AG09319 (cell line): ENCODE measurements at regions not wholly inside any gene's neighbourhood (a gene's known extent, or its start where the extent isn't known, plus 50 kb on each side); places are given as distances from the start of the nearest gene placed in this dataset.

Experiments
- DNase-seq: peaks from one replicate; pipeline ENCODE4 v3.0.0-alpha.2; 2010; ENCODE audit warnings: low read depth; ENCODE audit errors: extremely low read depth
- TF ChIP-seq, protein P1 (sequence below): IDR thresholded peaks from 2 replicates; pipeline ENCODE4 v1.5.1; 2011; ENCODE audit warnings: low read depth, mild to moderate bottlenecking, inconsistent platforms, low read length, moderate library complexity

DNA sequence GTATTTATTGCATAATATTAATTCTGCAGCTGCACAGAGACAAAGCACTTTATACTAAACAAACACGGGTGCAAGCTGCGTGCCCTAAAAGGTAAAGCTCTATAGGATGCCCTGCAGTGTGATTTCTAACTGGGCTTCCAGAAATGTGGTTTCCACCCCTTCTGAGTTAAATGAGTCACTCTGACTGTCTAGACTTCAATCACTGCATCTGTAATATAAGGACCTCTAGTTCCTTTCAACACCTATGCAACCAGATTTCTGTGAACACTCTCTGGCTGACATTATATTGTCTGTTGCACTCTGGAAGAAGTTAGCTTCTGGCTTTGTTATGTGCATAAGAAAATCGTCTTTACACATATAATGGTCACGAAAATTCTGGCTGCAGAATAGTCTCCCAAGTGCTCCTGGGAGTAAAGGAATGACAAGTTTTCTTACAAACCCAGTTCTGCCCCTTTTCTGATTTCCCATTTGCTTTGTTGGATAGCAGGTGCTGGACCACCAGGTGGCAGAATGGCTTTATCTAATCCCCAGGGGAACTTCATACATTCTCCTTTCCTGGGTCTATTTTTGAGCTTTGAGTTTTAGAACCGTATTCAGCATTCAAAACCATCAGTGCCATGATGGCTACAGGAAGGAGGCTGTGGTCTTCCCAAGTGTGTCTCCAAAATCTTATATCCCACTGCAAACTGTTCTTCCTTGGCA is 842.2 kb downstream of the STIM2 start:
- TF ChIP-seq, protein P1, sequence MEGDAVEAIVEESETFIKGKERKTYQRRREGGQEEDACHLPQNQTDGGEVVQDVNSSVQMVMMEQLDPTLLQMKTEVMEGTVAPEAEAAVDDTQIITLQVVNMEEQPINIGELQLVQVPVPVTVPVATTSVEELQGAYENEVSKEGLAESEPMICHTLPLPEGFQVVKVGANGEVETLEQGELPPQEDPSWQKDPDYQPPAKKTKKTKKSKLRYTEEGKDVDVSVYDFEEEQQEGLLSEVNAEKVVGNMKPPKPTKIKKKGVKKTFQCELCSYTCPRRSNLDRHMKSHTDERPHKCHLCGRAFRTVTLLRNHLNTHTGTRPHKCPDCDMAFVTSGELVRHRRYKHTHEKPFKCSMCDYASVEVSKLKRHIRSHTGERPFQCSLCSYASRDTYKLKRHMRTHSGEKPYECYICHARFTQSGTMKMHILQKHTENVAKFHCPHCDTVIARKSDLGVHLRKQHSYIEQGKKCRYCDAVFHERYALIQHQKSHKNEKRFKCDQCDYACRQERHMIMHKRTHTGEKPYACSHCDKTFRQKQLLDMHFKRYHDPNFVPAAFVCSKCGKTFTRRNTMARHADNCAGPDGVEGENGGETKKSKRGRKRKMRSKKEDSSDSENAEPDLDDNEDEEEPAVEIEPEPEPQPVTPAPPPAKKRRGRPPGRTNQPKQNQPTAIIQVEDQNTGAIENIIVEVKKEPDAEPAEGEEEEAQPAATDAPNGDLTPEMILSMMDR, result no peak; the same call in none of the 2 replicates
- no peak for DNase-seq

DNA sequence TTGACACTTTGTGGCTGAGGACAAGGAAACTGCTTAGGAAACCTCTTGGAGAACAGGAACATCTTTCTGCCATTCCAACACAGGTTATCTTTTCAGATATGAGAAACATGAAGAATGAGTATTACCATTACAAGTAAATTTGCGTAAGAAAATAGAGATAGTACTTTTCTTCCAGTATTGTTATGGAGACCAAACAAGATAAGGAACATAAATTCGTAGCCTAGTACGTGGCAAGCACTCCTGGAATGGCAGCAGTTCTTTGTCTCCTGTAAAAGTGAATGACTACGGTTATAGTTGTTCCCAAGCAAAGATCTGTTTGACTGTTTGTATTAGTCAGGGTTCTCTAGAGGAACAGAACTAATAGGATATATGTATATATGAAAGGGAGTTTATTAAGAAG is 843.1 kb downstream of the STIM2 start:
- TF ChIP-seq, protein P1, result no peak
- DNase-seq, result no peak

DNA sequence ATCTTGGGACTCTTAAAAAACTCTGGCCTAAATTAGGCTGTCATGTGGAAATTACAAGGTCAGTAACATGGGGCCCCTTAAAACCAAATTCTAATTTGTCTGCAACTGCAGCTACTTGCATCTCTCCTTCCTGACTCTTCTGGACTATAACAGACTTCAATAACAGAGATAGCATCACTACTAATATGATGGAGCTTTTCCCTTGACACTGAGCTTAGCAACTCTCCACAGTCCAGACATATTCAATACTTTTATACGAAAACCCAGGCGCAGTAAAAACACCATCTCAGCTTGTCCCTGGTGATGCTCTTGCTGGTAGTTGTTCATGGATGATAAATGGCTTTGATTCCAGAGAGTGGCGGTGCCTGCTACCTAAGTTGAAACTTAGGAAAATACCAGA is 850.4 kb downstream of the STIM2 start:
- no peak for DNase-seq
- TF ChIP-seq, protein P1, result no peak

DNA sequence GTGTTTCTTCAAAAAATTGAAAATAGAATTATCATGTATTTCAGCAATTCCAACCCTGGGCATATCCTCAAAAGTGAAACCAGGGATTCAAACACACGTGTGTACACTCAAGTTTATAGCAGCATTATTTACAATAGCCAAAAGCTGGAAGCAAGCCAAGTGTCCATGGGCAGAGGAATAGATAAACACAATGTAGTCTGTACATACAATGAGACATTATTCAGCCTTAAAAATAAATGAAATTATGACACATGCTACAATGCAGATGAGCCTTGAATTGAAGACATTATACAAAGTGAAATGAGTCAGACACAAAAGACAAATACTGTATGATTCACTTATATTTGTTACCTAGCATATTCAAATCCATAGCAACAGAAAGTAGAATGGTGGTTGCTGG is 853.4 kb downstream of the STIM2 start:
- DNase-seq, result no peak
- TF ChIP-seq, protein P1, result no peak

DNA sequence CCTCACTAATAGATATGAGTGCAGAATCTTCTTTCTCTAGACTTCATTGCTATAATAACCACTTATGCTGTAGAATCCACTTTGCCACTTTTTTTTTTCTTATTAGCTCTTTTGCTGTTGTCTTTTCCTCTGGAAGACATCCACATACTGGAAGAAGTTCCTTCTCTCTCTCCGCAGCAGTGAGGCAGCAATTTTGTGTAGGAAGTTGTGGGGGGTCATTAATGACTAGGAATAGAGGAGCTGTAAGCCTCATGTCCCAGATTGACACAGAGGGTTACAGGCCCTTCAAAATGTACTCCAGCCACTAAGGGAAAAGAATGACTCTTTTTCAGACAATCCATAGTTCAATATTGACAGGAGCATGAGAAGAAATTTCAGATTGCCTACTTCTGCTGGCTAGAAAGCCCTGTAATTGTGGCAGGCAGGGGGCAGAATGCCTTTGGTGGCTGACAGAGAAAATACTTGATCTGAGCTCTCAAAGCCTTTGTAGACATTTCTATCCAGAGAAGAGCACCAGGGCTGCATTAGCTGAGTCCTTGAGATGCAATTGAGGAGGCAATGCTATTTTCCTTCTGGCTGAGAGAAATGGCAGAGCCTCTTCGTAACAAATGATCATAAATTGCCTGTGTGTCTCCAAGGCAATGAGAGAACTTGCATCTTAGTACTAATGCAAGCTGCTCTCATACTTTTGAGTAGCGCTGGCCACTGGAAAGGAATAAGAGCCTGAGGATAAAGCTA is 856.2 kb downstream of the STIM2 start:
- DNase-seq, result no peak
- TF ChIP-seq, protein P1, result no peak

DNA sequence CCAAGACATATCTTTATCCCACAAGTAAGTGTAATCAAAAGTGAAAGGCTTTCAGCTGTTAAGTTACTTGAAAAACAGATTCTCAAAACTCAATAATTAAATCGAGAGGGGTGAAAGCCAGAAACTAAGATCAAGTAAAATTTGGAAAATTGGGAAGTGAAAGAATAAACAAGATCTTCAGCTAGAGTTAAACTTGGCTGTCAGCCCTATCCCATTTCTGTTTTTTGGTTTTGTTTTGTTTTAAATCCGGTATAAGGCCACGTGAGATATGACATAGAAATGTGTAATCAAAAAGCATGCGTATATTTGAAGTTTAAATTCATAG is 856.8 kb downstream of the STIM2 start:
- no peak for DNase-seq
- TF ChIP-seq, protein P1, result no peak

DNA sequence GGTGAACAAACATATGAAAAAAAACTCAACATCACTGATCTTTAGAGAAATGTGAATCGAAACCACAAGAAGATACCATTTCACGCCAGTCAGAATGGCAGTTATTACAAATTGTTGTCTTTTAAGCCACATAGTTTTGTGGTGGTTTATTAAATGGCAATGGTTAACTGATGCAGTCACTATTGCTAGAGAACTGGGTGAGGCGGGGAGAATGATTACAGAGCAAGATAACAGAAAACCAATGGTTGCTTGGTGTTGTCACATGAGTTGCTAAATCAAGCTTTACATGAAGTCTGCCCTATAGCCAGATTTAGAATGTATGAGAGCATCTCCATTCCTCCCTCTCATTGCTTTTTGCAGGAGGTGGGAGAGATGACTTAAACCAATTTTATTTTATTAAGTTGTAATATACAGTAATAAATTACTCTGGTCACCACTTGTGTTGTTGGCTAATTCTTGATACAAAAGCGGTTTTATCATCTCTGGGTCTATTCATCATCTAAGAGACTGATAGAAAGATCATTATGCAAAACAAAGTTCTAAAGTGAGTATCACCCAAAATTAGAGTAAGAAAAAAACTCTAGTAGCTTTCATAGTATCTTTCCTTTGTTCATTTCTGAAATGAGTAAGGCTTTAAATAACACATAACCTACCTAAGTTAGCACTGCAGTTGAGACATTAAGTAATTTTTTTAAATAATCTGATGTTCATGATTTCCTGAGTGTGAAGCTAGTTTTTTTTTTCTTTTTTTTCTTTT is 859.5 kb downstream of the STIM2 start:
- TF ChIP-seq, protein P1, result no peak
- DNase-seq, result no peak
